ENCODE measurements at regions not wholly inside any gene's neighbourhood (a gene's known extent, or its start where the extent isn't known, plus 50 kb on each side); places are given as distances from the start of the nearest gene placed in this dataset.

DNA sequence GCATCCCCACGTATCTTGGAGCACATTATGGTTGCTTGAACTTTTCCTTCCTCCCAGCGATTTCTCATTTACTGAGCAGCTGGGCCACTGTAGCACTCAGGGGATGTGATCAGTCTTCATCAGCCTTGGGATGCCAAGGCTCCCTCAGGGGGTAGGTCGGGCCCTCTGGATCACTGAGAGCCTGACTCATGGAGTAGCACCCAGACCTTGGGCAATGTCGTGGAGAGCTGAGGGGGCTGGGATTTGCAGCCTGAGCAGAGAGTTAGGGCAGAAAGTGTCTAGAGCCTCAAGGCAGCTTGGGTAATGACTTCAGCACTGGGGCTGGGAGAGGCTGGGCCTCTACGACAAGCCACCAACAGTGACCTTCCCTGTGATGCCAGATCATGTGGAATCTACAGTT is 86.5 kb upstream of the CXCL12 start:
- peak; percentile 24 for DNase-seq (ENCODE audit: low read depth)
- TF ChIP-seq, protein P1, sequence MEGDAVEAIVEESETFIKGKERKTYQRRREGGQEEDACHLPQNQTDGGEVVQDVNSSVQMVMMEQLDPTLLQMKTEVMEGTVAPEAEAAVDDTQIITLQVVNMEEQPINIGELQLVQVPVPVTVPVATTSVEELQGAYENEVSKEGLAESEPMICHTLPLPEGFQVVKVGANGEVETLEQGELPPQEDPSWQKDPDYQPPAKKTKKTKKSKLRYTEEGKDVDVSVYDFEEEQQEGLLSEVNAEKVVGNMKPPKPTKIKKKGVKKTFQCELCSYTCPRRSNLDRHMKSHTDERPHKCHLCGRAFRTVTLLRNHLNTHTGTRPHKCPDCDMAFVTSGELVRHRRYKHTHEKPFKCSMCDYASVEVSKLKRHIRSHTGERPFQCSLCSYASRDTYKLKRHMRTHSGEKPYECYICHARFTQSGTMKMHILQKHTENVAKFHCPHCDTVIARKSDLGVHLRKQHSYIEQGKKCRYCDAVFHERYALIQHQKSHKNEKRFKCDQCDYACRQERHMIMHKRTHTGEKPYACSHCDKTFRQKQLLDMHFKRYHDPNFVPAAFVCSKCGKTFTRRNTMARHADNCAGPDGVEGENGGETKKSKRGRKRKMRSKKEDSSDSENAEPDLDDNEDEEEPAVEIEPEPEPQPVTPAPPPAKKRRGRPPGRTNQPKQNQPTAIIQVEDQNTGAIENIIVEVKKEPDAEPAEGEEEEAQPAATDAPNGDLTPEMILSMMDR (IDR thresholded peaks at IDR 0.05; ENCODE audit: low read length, missing control alignments) = no peak
- no peak overlapping the region for H3K4me3 ChIP-seq (replicated peaks; ENCODE audit: low read depth, low read length)

DNA sequence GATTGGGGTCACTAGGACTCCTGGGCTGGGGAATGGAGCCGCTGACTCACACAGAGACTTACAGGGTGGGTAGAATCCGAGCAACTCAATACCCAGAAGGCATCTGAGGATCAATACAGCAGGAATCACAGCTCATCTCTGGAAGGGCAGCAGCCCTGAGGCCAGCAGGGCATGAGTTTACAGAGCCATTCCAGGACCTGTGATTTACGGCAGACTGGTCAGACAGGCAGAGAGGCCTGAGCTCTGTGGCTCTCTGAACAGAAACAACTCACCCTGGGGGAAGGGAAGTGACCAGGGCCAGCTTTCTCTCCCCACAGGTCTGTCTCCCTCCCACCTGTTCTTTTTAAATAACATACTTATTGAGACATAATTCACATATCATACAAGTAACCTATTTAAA is 88.2 kb upstream of the CXCL12 start:
- no peak for DNase-seq (ENCODE audit: low read depth)
- TF ChIP-seq, protein P1 (IDR thresholded peaks at IDR 0.05; ENCODE audit: low read length, missing control alignments) = no peak
- H3K4me3 ChIP-seq (replicated peaks; ENCODE audit: low read depth, low read length) = no peak overlapping the region

DNA sequence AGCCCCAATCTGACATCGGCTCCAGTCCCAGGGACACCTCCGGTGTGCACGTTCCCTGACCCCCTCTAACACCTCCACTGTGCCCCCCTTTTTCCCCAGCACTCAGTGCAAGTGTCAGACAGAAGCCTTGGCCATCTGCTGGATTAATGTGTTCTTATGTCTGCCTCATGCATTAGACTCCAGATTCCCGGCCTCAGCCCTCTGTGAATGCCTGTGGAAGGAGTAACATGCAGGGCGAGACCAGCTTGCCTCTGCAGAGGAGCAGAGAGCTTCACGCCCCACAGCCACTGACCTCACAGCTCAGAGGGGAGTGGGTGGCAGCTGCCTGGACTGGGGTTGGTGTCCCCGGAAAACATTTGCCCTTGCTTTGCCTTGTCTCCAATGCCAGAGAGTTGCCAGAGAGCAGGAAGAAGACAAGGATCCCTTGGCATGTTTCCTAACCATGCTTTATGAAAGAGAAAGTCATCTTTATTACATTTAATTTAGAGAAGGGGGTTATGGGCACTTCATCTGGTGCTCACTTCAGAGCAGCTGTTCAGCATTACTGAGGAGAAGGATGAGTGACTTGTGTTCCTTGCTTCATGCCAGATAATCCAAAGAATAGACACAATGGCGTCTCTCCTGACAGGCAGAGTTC is 91.6 kb upstream of the CXCL12 start:
- H3K4me3 ChIP-seq (replicated peaks; ENCODE audit: low read depth, low read length) = no peak overlapping the region
- DNase-seq (ENCODE audit: low read depth) = no peak
- TF ChIP-seq, protein P1 (IDR thresholded peaks at IDR 0.05; ENCODE audit: low read length, missing control alignments) = no peak

DNA sequence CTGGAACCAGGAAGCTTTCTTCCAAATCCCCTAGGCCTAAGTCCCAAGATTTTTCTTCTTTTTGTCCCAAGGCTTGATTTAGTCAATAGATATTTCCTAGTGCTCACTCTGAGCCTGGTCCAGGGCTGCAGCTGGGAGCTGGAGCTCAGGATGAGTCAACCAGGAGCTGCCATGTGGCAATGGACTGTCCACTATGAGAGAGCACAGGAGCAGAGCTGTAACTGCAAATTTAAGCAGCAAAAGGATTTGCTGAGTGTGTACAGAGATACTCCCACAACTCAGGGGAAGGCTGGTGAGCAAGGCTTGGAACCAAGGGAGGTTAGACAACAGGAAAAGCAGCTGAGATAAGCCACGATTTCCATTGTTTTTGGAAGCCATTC is 92.1 kb upstream of the CXCL12 start:
- DNase-seq (ENCODE audit: low read depth) = peak; percentile 93
- TF ChIP-seq, protein P1 (IDR thresholded peaks at IDR 0.05; ENCODE audit: low read length, missing control alignments) = no peak

DNA sequence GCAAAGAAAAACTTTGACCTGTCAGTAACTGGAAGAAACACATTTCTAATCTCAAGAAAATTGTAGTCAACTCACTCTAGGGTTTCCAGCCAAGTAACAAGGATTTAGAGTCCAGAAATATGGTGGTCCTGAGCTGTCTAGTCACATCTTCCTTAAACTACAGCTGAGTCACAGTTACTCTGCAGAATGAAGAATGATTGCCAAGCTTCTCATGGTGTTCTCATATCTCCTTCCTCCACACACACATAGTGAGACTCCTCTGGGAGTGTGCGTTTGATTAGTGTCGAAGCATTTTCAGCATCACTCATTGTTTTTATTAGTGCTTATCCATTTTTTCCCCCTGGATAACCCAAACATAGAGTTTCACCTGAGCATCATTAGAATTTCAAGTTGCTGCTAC is 93.1 kb upstream of the CXCL12 start:
- TF ChIP-seq, protein P1 (IDR thresholded peaks at IDR 0.05; ENCODE audit: low read length, missing control alignments) = no peak
- H3K4me3 ChIP-seq (replicated peaks; ENCODE audit: low read depth, low read length) = no peak overlapping the region
- peak; percentile 80 for DNase-seq (ENCODE audit: low read depth)

More for the DNA sequence above, 92.1 kb upstream of the CXCL12 start:
- H3K4me3 ChIP-seq (replicated peaks; ENCODE audit: low read depth, low read length) = no peak overlapping the region

DNA sequence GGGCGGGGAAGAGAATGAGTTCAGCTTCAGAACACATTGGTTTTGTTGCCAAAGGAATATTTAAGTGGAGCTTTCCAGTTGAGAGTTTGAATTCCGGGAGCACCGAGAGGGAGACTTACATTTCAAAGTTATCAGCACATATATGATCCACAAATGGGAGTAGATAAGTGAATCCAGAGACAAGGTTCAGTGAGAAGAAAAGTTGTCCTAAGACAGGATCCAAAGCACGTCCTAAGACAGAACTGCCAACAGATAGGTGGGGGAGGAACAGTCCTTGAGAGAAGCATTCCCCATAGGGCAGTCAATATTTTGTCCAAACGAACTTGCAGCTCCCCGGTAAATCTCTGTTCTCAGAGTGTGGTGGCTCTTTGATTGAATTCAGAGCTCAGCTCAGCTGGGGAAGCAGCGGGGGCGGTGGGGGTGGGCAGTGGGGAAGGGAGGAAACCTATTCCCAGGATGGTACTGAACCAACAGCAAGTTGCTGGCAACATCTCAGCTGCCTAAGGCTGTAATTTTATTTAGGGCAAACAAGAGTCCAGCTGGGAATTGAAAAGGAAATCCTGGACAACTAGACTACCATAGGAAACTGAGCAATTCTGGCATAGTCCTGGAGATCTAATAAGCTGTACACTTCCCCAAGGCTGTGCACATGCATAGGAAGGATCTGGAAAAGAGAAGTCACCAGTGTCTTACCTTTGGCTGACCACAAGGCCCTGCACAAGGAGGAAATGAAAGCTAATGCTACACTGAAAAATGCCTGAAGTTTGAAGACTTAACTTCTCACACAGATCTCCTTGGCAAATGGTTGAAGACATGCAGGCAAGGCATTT is 94.2 kb upstream of the CXCL12 start:
- TF ChIP-seq, protein P1 (IDR thresholded peaks at IDR 0.05; ENCODE audit: low read length, missing control alignments) = no peak
- no peak overlapping the region for H3K4me3 ChIP-seq (replicated peaks; ENCODE audit: low read depth, low read length)
- peak; percentile 54 for DNase-seq (ENCODE audit: low read depth)

All from fibroblast of pulmonary artery (primary cell).